Tibial nerve (tissue), 4 donors: ENCODE measurements at regions not wholly inside any gene's neighbourhood (a gene's known extent, or its start where the extent isn't known, plus 50 kb on each side); places are given as distances from the start of the nearest gene placed in this dataset.
"Not testable (repeated sequence)": the region's sequence is repeated elsewhere in the genome, so short reads cannot be mapped to it uniquely, and the experiment has no call there.

Source experiments
- DNase-seq, 2 donors: peaks; one replicate each; pipeline ENCODE4 v3.0.0-alpha.2; 2019; ENCODE audit warnings: low spot score in 2 of 2
- H3K27ac ChIP-seq, 4 donors: fragments of 200-600 bp; sonication (generic) in 3 of 4; one replicate each; pipeline ENCODE4 v1.5.1; 2017 to 2019; ENCODE audit warnings: mild to moderate bottlenecking in 1 of 4
- H3K27me3 ChIP-seq, 2 donors: fragments of 200-600 bp; sonication (generic) in 1 of 2; one replicate each; pipeline versions ENCODE4 v1.5.1 to v1.6.0; 2017 to 2019
- H3K36me3 ChIP-seq, 3 donors: fragments of 200-600 bp; sonication (generic); one replicate each; pipeline ENCODE4 v1.5.1; 2018 to 2019
- H3K4me1 ChIP-seq, 4 donors: fragments of 200-600 bp; sonication (generic) in 3 of 4; one replicate each; pipeline ENCODE4 v1.5.1; 2017 to 2019
- H3K4me3 ChIP-seq, 4 donors: fragments of 200-600 bp; sonication (generic) in 3 of 4; one replicate each; pipeline ENCODE4 v1.5.1; 2017 to 2019; ENCODE audit warnings: mild to moderate bottlenecking in 1 of 4, moderate library complexity in 1 of 4
- H3K9me3 ChIP-seq, 4 donors: fragments of 200-600 bp; sonication (generic) in 3 of 4; one replicate each; pipeline ENCODE4 v1.5.1; 2017 to 2019
- EP300 ChIP-seq, 2 donors: sonication (generic); formaldehyde crosslinking; IDR thresholded peaks; one replicate each; pipeline ENCODE4 v1.6.1; 2017; ENCODE audit warnings: antibody characterized with exemption in 2 of 2, mild to moderate bottlenecking in 1 of 2
- POLR2A ChIP-seq, 2 donors: fragments of 450-650 bp; IDR thresholded peaks; one replicate each; pipeline ENCODE4 v1.6.1; 2017; ENCODE audit warnings: antibody characterized with exemption in 2 of 2, mild to moderate bottlenecking in 2 of 2, moderate library complexity in 2 of 2
- WGBS, 2 donors: methylation state at CpG; one replicate each; pipeline ENCODE4 v1.1.5; 2018; 5-methylcytosine and 5-hydroxymethylcytosine counted together
- TF ChIP-seq, protein P1 (sequence below), 5 experiments: fragments of 200-600 bp in 3 of 5; fragments of 450-650 bp in 2 of 5; sonication (generic) in 3 of 5; IDR thresholded peaks; one replicate each; pipeline ENCODE4 v1.5.1; 2016 to 2019; ENCODE audit warnings: antibody characterized with exemption in 5 of 5, mild to moderate bottlenecking in 3 of 5, moderate library complexity in 2 of 5

DNA sequence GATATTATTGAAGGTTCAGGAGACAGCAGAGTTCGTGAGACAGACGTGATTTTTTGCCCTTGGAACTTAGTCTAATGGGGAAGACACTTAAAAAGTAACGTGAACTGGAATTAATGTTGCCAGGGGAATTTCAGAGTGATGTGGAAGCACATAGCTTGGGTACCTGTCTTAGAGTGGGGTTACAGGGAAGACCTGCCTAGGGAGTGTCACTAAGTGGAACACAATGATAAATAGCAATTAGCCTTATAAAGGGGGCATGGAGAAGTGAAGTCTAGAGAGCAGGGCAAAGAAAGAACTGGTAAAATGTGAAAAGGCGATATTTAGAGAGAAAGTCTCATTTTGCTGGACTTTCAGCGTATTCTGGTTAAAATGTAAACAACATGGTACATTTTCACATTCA, 306.0 kb upstream of the TCF4 start:
- Histone ChIP-seq H3K4me3 (no peak overlapping the region), H3K9me3 (no peaks in the 10 kb centered on the region), H3K27ac (no peak overlapping the region), H3K27me3 (no peaks in the 10 kb centered on the region), H3K4me1 (no peaks in the 10 kb centered on the region), H3K36me3 (no peaks in the 10 kb centered on the region)
- 92 to 94% methylated on average over 5 of the region's 5 CpGs for WGBS, 2 donors
- TF ChIP-seq, protein P1, sequence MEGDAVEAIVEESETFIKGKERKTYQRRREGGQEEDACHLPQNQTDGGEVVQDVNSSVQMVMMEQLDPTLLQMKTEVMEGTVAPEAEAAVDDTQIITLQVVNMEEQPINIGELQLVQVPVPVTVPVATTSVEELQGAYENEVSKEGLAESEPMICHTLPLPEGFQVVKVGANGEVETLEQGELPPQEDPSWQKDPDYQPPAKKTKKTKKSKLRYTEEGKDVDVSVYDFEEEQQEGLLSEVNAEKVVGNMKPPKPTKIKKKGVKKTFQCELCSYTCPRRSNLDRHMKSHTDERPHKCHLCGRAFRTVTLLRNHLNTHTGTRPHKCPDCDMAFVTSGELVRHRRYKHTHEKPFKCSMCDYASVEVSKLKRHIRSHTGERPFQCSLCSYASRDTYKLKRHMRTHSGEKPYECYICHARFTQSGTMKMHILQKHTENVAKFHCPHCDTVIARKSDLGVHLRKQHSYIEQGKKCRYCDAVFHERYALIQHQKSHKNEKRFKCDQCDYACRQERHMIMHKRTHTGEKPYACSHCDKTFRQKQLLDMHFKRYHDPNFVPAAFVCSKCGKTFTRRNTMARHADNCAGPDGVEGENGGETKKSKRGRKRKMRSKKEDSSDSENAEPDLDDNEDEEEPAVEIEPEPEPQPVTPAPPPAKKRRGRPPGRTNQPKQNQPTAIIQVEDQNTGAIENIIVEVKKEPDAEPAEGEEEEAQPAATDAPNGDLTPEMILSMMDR (IDR thresholded peaks at IDR 0.05) = no peak
- TF ChIP-seq EP300 (IDR thresholded peaks at IDR 0.05) (no peak), POLR2A (IDR thresholded peaks at IDR 0.05) (no peak)
- no peak for DNase-seq

DNA sequence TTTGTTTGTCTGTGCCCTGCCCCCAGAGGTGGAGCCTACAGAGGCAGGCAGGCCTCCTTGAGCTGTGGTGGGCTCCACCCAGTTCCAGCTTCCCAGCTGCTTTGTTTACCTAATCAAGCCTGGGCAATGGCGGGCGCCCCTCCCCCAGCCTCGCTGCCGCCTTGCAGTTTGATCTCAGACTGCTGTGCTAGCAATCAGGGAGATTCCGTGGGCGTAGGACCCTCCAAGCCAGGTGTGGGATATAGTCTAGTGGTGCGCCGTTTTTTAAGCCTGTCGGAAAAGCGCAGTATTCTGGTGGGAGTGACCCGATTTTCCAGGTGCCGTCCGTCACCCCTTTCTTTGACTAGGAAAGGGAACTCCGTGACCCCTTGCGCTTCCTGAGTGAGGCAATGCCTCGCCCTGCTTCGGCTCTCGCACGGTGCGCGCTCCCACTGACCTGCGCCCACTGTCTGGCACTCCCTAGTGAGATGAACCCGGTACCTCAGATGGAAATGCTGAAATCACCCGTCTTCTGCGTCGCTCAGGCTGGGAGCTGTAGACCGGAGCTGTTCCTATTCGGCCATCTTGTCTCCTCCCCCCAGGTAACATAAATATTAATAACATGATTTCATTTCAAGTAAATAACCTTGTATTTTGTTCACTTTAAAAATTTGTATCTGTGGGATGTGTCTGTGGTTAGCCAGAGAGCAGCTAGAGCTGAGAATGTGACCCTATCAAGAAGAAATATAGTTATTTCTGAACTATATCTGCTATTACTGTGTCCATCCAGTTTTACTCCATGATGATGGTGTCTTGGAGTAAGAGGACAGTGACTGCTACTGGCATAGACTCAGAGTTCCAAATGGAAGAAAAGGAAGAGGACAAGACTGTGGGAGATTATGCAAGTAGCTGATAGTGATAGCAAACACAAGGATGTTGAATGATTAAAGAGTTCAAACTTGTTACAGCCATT, 305.1 kb upstream of the TCF4 start:
- not testable (repeated sequence) for H3K27me3 ChIP-seq, H3K4me1 ChIP-seq, H3K9me3 ChIP-seq, H3K4me3 ChIP-seq, H3K36me3 ChIP-seq, DNase-seq, H3K27ac ChIP-seq
- 90 to 95% methylated on average over 28 of the region's 28 CpGs for WGBS, 2 donors

DNA sequence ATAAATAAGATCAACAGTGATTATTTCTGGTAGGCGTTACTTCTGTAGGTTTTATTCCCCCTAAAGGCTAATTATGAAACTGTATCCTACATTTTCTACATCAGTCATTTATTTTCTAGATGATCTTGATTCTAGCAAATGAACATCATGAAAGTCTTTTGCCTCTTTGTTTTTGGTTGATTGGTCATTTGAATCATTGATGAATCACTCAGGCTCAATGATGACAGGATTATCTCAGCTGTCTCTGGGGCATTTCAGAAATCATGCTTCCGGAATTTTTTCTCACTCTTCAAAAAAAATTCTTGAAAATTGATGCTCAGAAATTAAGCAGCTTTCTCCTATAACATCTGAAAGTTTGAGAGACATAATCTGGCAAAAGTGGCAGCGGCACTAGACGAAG, 298.9 kb upstream of the TCF4 start:
- no peak for DNase-seq
- 93% methylated on average over 4 of the region's 4 CpGs for WGBS, 2 donors
- H3K27me3 ChIP-seq = no peaks in the 10 kb centered on the region
- no peaks in the 10 kb centered on the region for H3K4me1 ChIP-seq
- H3K27ac ChIP-seq = no peak overlapping the region
- H3K9me3 ChIP-seq = peaks cover 0 to 6% (median 0%) of the 10 kb centered on the region in 4 donors
- no peaks in the 10 kb centered on the region for H3K36me3 ChIP-seq
- no peak for TF ChIP-seq POLR2A (IDR thresholded peaks at IDR 0.05)
- no peak for TF ChIP-seq EP300 (IDR thresholded peaks at IDR 0.05)
- TF ChIP-seq, protein P1 (IDR thresholded peaks at IDR 0.05) = no peak
- no peak overlapping the region for H3K4me3 ChIP-seq

DNA sequence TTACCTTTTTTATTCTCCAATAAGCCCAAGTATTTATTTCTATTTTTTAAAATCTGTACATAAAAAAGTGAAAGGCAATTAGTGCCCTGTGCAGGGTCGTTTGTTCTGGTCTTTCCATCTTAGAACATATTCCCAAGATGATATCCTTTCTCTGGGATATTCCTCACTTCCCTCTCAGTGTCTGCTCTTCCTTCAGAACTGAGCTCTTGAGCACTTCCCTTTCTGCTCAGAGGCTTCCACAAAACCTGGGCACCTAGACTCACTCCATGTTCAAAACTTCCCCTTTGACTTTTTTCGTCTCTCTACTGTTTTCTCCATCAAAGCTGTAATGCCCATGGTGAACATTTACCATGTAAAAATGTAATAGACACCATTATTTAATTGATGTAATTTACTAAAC, 296.5 kb upstream of the TCF4 start:
- Histone ChIP-seq H3K4me1 (no peaks in the 10 kb centered on the region), H3K27ac (no peak overlapping the region), H3K9me3 (peaks cover 0 to 6% (median 0%) of the 10 kb centered on the region in 4 donors), H3K4me3 (no peak overlapping the region), H3K36me3 (no peaks in the 10 kb centered on the region), H3K27me3 (no peaks in the 10 kb centered on the region)
- no peak for DNase-seq
- WGBS, 2 donors = 50 to 53% methylated on average over 2 of the region's 2 CpGs
- no peak for TF ChIP-seq POLR2A (IDR thresholded peaks at IDR 0.05)
- no peak for TF ChIP-seq EP300 (IDR thresholded peaks at IDR 0.05)
- TF ChIP-seq, protein P1 (IDR thresholded peaks at IDR 0.05) = no peak

DNA sequence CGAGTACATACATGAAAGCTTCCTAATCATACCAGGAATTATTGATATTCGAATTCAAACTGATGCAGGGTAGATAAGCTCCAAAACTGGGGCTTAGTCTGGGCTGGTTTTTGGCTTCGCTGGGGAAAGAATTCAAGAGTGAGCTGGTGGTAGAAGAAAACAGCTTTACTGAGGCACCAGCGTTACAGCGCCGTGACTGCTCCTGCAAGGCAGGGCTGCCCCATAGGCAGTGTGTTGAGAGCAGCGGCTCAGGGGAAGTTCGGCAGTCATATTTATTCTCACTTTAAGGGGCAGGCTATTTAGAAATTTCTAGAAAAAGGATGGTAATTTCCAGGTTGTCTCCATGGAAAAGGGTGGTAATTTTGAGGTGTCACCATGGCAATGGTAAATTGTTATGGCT, 292.6 kb upstream of the TCF4 start:
- Histone ChIP-seq H3K36me3 (no peaks in the 10 kb centered on the region), H3K9me3 (no peaks in the 10 kb centered on the region), H3K4me3 (no peak overlapping the region), H3K27ac (no peak overlapping the region), H3K4me1 (no peaks in the 10 kb centered on the region), H3K27me3 (no peaks in the 10 kb centered on the region)
- 93% methylated on average over 8 of the region's 8 CpGs for WGBS, 2 donors
- TF ChIP-seq EP300 (IDR thresholded peaks at IDR 0.05) (no peak), POLR2A (IDR thresholded peaks at IDR 0.05) (no peak)
- TF ChIP-seq, protein P1 (IDR thresholded peaks at IDR 0.05) = no peak
- no peak for DNase-seq
